HK-2 (cell line): ENCODE measurements at regions not wholly inside any gene's neighbourhood (a gene's known extent, or its start where the extent isn't known, plus 50 kb on each side); places are given as distances from the start of the nearest gene placed in this dataset.
"Not testable (repeated sequence)": the region's sequence is repeated elsewhere in the genome, so short reads cannot be mapped to it uniquely, and the experiment has no call there.

ENCODE experiments used
- DNase-seq: peaks from one replicate; pipeline ENCODE4 v3.0.0-alpha.2; 2018; ENCODE audit not compliant: unreplicated experiment

DNA sequence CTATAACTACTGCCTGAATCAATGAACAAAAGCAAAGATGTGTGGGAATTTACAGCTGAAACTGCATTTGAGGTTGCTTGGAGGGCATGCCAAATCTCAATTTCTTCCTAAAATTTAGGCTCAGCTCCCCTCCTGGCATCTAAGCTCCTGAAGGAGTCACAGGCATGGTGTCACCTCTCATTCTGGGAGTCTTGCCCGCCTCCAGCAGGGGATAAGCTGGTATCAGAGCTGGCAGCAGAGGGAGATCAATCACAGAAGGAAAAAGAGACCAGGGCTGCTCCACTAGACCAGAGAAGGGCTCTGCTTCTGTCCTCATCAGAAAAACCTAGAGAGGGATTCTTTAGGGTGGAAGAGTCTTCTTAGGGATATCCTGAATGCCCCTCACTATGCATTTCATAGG is 150.4 kb upstream of the SLC6A11 start:
- no peak for DNase-seq

DNA sequence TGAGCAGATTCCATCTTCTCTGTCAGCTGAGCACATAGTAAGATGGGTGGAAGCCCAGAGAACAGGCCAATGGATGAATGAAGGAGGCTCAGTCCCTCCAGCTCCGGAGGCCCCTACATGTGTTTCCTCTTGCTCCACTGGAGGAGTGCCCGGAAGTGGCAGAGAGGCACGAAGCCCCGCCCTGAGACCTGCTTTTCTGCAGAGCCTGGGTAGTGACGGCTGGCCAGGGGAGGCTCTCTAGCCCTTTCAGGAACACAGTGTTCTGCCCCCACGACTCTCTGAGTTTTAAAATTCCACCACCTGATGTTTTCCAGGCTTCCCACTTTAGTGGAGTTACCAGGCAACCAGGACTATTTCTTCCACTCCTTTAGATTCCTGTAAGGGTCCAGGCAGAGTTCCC is 149.4 kb upstream of the SLC6A11 start:
- DNase-seq = no peak

DNA sequence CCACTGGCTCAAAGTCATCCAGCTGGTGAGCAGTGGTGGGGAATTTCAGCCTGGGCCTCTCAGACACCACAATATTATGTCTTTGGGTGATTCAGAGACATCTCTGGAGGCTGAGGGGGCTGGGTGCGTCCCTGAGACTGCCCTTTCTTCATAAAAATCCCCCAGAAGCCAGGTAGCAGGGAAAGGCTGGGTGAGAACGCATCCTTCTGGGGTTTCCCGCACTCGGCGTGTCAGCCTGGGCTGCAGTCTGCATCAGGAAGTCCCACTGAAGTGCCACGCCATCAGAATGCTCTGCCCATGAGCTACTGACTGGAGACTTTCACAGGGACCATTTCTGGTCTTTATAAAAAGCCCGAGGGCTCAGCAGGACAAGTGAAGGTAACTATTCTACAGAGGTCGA is 148.8 kb upstream of the SLC6A11 start:
- no peak for DNase-seq

DNA sequence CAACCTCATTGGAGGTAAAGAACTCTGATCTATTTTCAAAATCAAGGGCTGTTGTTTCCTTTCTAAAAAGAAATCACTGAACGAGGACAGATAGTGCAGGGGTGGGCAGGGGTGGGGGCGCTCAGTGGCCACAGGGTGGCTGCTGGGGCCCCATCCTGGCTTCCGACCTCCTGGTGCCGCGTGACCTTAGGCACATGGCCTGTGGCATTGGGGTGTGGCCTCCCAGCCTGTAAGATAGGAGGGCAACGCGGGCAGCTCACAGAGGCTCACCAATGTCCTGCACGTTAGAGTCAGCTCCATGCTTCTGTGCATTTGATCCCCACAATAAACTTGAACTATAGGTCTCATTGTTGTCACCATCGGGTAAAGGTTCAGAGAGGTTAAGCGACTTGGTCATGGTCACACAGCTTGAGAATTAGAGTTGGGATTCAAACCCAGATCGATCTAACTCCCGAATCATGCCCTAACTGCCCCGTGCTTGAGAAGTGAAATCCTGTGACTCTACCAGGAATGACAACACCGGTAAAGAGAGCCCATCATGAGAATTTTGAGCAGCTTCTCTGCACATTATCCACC is 148.0 kb upstream of the SLC6A11 start:
- no peak for DNase-seq

DNA sequence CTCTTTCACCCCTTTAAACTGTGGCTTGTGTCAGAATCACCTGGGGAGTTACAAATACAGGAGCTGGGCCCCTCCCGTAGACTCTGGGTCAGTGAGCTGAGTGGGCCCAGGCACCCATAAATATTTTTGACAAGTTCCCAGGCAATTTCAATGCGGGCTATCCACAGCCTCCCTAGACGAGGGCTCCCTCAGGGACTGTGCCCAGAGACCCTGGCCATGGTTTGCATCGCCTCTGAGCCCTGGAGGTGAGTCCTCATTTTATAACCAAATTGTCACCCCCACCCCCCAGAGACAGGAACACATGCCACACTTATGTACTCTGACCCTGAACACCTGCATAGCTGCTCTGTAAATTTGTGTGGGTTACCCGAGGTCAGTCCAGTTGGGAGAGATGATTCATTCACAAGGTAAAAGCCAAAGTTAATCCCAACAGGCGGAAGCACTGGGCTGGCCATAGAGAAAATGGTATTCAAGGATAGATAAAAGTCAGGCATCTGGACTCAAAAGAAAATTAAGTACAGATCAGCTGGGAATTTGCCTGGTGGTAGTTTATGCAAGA is 146.5 kb upstream of the SLC6A11 start:
- no peak for DNase-seq

DNA sequence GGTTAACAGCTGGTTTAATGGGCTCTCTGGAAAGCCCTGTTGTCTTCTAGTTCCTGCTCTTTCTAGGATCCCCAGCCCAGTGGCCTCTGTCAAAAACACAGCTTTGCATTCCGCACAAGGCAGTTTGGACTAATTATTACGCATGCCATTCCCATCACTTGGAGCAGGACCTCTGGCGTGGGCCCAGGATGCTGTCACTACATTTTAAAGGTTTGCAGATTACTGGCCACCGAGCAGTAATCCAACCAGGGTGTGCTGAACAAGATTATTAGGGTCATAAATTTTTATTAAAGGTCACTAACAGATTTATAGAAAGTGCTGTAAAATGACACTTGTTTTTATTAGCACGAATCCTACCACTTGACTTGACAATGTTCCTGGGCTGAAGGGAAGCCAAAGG is 143.6 kb upstream of the SLC6A11 start:
- DNase-seq = no peak

DNA sequence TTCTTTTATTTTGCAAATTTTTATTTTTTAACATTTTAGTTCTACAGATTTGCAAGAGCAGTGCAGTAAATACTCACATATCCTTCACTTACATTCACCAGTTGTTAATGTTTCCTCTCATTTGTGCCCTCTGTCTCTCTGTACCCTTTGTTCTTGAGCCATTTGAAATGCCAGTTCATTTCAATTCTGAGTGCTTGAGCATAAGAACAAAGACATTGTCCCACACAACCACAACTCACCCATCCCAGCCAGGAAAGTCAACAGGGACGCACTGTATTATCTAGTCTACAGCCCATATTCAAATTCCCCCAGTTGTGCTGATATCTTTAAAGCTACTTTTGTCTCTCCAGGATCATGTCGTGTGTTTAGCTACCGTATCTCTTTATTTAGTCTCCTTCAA is 141.4 kb upstream of the SLC6A11 start:
- DNase-seq = no peak

DNA sequence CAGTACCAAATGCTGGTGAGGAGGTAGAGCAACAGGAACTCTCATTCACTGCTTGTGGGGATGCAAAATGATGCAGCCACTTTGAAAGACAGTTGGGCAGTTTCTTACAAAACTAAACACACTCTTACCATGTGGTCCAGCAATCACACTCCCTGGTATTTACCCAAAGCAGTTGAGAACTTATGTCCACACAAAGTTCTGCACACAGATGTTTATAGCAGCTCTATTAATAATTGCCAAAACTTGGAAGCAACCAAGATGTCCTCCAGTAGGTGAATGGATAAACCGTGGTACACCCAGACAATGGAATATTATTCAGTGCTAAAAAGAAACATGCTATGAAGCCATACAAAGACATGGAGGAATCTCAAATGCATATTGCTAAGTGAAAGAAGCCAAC is 139.1 kb upstream of the SLC6A11 start:
- no peak for DNase-seq

DNA sequence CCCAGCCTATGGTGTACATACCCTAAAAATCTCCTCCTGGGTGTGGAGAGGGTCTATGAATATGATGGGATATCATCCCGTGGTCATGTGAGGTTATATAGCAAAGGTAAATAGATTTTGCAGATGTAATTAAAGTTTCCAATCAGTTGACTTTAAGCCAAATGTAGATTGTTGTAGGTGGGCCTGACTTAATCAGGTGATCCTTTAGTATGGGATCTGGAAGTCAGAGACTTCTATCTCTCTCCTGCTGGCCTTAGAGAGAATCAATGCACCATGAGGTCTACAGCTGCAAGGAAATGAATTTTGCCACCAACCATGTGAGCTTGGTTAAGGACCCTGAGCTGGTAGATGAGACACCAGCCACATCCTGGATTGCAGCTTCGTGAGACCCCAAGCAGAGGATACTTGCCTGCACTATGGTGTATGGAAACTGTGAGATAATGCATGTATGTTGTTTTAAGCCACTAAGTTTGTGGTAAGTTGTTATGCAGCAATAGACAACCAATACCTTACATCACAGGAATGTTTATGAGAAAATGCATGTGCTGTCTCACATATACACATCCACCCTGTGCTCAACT is 137.1 kb upstream of the SLC6A11 start:
- DNase-seq = no peak

DNA sequence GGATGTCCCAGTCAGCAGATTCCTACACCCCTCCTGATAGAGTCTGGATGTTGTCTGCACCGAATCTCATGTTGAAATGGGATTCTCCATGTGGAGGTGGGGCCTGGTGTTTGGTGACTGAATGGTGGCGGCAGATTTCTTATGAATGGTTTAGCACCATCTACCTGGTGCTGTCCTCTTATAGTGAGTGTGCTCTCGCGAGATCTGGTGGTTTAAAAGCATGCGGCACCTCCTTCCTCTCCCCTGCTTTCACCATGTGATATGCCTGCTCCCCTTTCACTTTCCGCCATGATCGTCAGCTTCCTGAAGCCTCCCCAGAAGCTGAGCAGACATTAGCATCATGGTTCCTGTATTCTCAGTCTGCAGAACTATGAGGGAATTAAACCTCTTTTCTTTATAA is 135.2 kb upstream of the SLC6A11 start:
- DNase-seq = no peak

DNA sequence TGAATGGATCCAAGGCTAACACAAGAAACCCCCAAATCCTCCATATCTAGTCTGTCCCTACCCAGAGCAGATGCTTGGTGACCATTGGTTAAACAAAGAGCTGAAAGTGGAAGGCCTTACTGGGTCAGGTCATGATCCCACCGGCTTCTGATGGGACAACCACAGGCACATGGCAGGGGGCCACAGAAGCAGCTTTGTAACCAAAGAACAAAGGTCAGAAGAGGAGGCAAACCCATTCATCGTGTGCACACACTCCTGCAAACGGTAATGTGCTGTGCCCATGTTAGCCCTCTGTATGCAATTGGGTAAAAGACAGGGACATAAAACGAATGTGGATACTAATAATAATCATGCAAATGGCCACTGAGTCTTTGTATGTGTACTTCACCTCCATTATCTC is 133.3 kb upstream of the SLC6A11 start:
- no peak for DNase-seq

DNA sequence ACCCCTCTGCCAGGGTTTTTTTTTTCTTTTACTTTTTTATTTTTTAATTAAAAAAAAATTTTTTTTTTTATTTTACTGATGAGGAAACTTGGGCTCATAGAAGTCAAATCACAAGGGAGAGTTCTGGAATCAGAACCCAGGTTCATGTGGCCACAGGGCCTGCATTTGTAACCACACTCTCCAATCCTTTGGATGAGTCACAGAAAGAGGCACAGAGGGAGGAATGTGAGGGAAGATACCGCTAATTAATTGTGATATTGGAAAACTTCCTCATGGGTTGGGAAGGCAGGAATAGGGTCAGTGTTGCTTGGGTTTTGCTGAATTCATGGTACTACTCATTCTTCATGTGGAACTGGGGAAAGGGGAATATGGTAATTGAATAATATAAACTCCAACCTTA is 132.9 kb upstream of the SLC6A11 start:
- DNase-seq = no peak

DNA sequence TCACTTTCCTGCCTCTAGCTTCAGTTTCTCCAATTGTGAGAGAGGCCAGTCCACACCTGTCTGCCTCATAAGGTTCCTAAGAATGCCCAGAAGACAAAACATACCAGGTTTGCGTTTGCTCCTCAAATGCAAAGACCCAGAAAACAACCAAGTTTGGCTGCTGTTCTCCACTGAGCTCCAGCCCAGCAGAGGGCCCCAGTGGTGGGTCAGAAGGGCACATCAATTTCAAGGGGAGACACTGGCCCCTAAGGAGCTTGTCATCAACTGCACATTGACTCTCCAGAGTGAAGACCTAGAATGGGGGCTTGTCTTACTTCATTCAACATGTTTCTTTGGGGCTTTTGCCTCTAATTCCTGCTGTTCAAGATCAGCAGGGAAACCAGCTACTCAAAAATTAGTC is 127.9 kb upstream of the SLC6A11 start:
- DNase-seq = no peak

DNA sequence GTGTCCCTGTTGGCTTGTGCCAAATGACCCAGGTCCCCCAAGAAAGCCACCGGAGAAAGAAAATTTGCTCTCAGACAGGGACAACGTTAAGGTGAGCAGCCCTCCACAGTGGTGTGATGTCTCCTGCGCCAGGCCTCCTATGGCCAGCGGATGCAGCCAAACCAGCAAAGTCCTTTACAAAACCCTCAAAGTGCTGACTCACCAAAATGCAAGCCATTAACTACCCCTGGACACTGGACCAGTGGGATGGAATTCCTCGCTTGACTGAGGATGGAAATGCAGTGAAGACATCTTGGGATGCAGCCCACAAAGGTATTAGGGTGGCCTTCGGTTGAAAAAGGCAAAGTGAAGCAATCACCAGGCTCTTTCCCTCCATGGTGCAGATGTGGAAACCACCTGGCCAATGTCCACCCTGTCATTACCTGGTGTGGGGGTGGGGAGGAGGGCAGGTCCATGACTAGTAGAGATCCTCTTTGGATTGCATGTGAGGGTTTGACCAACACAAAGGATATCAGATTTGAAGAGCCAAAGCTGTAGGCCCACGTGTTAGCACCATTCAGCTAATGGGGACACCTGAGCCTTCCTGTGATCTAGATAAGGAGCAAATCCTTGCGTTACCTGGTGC is 127.4 kb upstream of the SLC6A11 start:
- DNase-seq = no peak

DNA sequence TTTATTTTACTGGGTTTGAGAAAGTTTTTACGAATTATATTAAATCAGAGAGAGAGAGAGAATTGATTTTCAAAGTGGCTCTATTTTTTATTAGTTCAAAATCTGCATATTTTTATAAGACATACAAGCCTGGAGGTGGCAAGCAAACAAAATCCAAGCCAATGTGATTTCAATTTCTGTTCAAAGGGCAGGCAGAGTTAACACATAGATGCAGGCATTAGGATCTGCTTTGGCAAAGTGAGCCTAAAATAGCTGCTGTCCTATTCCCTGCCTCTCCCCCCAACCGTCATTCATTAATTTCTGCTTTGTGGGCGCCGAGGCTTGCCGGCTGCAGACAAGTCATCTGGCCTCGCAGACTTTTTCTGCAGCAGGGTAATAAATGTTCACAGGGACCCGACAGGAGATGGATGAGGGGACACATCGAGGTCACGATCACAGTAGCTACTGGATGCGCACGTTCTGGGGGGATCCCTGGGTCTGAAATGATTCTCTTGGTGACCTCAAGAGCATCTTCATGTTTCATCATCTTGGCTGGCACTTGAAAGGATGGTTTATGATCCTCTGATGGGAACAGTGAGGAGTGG is 123.9 kb upstream of the SLC6A11 start:
- no peak for DNase-seq

DNA sequence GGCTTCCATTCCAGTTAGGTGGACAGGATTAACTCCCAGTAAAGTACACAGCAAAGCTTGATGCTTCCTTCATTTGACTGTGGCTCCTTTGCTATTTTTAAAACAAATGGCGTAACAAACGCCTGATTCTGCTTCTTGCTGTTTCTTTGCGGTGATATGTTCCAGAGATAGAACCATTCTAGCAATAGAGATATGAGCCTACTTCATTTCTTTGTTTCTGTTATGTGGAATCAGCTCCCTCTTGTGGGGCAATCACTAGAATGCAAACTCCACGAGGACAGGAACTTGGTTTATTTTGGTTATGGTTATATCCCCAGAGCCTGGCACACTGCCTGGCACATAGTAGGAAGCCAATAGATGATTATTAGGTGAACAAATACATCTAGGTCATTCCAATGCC is 122.6 kb upstream of the SLC6A11 start:
- no peak for DNase-seq

DNA sequence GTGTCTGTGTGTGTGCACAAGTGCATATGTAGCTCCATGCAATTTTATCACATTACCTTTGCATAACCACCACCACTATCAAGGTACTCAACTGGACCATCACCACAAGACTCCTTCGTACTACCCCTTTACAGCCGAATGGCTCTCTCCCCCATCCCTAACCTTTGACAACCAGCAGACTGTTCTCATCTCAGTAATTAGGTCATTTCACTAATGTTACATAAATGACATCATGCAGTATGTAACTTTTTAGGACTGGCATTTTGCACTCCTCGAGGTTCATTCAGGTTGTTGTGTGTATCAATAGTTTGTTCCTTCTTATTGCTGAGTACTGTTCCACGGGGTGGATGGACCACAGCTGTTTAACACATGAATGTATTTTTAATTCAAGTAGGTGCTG is 121.8 kb upstream of the SLC6A11 start:
- no peak for DNase-seq

DNA sequence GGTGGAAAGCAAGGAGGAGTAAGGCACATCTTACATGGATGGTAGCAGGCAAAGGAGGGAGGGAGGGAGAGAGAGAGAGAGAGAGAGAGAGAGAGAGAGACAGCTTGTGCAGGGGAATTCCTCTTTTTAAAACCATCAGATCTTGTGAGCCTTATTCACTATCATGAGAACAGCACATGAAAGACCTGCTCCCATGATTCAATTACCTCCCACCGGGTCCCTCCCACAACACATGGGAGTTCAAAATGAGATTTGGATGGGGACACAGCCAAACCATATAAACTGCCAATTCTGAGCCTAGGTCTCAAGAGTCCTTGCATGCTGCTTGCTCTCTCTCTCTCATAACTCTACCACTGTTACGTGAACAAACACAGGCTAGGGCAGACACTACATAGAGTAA is 120.8 kb upstream of the SLC6A11 start:
- DNase-seq = not testable (repeated sequence)

DNA sequence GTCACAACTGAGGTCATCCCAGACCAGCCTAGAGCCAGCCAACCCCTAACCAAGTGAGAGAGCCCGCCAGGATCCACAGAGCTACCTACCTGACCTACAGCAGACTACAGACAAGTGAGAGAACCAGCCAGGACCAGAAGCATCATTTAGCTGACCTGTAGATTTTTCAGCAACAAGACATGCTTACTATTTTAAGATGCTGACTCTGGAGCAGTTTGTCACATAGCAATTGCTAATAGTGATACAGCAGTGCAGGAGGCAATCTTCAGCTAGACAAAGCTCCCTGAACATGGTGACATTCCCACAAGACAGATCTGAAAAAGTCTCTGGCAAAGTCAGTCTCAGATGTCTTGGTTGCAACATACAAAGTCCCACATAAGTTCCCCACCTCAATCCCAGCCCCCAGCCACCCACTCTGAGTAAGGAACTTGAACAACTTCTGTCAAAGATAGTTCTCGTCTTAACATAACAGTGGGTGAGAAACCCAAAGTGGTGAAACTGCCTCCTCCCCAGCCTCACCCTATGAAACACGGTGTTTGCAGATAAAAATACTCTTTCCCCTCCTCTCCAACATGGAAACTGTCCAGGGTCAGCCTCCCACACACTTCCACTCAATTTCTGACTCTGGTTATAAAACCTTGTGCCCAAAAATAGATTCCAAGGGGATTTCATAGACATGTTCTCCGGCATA is 120.3 kb upstream of the SLC6A11 start:
- DNase-seq = no peak

DNA sequence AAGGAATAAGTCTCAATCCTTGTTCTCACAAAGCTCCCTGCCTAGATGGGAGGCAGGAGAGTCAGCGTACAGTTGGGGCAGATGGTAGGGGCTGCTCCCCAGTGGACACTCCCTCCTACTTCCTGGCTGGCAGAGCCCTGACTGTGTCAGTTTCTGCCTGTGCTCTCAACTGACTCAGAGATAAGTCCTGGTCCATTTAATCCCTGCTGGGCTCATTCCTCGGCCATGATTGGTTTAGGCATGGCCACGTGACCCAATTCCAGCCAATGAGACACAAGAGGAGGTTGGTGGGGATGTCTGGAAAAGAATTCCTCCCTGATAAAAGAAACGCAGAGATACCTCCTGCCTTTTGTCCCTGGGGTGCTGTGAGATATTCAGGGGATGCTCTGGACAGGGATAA is 118.1 kb upstream of the SLC6A11 start:
- DNase-seq = no peak

DNA sequence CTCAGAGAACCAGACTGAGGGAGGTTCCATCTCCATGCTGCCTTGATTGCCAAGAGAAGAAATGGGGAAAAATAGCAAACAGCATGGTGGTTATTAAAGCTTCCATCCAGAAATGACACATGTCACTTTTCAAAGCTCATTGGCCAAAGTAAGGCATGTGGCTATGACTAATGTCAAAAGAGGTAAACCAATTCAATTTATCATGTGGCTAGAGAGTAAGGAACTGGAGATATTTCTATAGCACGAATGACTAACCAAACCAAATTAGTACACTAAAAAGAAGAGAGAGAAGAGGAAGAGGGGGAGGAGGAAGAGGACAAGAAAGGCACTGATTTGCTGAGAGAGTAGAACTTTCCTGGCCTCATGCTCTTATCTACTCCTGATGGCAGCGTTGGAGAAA is 115.2 kb upstream of the SLC6A11 start:
- DNase-seq = no peak

DNA sequence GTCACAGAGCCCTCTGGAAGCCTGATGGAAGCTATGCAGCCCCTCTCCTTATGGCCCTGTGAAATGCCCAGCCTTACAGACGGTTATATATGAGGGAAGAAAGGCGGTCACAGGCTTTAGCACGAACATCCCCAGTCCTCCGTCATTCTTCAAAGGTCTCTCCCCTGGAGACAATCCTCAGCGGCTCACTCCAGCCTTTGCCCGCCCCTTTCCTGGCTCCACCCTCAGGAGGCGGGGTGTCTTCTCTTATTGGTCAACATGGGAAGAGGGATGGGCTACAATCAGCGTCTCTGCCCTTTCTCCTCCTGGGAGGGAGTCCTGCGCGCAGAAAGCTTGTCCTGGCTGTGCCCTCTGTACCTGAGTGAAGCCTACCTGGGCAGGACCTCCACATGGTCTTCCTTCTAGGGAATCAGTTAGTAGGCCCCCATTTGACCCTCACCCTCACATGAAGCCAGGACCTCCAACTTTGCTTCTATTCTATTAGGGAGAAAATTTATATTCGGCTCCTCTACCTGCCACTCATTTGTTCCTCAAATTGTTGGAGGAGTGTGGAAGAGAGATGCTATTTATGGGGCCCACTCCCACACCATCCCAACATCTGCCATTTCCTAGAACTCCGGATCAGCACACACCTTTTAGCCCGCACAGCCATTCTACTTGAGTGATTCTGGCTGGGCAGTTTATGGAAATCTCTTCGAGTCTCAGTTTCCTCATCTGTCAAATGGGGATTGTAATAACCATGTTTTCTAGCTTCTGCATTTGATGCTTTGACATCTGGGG is 112.9 kb upstream of the SLC6A11 start:
- no peak for DNase-seq
